ENCODE measurements at regions not wholly inside any gene's neighbourhood (a gene's known extent, or its start where the extent isn't known, plus 50 kb on each side); places are given as distances from the start of the nearest gene placed in this dataset.

DNA sequence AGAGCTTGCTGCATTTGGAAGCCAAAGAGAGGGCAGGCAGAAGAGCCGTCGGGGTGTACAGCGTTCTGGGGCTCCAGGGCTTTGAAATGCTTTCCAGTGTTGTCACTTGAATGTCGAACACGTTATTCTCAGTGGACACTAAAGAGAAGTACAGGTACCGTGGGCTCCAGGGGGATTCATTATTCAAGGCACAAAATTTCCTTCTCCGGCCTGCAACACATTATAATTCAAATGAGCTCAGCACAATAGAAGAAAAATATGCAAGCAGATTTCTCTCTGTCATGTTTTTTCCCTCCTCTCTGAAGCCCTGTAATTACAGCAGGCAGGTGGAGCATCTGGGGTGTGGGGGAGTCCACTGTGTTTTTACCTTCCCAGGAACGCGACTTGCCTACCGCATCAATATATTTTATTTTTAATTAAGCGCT is 293.1 kb downstream of the ZSWIM6 start:
- TF ChIP-seq, protein P1, sequence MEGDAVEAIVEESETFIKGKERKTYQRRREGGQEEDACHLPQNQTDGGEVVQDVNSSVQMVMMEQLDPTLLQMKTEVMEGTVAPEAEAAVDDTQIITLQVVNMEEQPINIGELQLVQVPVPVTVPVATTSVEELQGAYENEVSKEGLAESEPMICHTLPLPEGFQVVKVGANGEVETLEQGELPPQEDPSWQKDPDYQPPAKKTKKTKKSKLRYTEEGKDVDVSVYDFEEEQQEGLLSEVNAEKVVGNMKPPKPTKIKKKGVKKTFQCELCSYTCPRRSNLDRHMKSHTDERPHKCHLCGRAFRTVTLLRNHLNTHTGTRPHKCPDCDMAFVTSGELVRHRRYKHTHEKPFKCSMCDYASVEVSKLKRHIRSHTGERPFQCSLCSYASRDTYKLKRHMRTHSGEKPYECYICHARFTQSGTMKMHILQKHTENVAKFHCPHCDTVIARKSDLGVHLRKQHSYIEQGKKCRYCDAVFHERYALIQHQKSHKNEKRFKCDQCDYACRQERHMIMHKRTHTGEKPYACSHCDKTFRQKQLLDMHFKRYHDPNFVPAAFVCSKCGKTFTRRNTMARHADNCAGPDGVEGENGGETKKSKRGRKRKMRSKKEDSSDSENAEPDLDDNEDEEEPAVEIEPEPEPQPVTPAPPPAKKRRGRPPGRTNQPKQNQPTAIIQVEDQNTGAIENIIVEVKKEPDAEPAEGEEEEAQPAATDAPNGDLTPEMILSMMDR (IDR thresholded peaks at IDR 0.05; ENCODE audit: low read length) = no peak
- no peak for TF ChIP-seq EZH2 (optimal IDR thresholded peaks at IDR 0.05; ENCODE audit: low read depth, low read length)
